ENCODE measurements at regions not wholly inside any gene's neighbourhood (a gene's known extent, or its start where the extent isn't known, plus 50 kb on each side); places are given as distances from the start of the nearest gene placed in this dataset.

- DNase-seq = no peak
Observed at GRCh38 chr21:41605934-41606285, 98.0 kb upstream of the TMPRSS2 start.

GRCh38 chr21:41605178-41605933 is 97.4 kb upstream of the TMPRSS2 start:
- DNase-seq = no peak

- no peak for DNase-seq
Observed at GRCh38 chr21:41604583-41605041, 96.7 kb upstream of the TMPRSS2 start.

GRCh38 chr21:41603476-41603875 is 95.5 kb upstream of the TMPRSS2 start:
- no peak for DNase-seq

GRCh38 chr21:41602531-41602930 is 94.6 kb upstream of the TMPRSS2 start:
- no peak for DNase-seq

- no peak for DNase-seq
Observed at GRCh38 chr21:41601573-41602368, 93.8 kb upstream of the TMPRSS2 start.

- DNase-seq = no peak
Observed at GRCh38 chr21:41600961-41601572, 93.1 kb upstream of the TMPRSS2 start.

- DNase-seq = no peak
Observed at GRCh38 chr21:41600556-41600955, 92.6 kb upstream of the TMPRSS2 start.

GRCh38 chr21:41600116-41600515 is 92.2 kb upstream of the TMPRSS2 start:
- DNase-seq = no peak

- no peak for DNase-seq
Observed at GRCh38 chr21:41598561-41599431, 90.8 kb upstream of the TMPRSS2 start.

GRCh38 chr21:41597811-41598231 is 89.9 kb upstream of the TMPRSS2 start:
- no peak for DNase-seq

GRCh38 chr21:41597227-41597626 is 89.3 kb upstream of the TMPRSS2 start:
- DNase-seq = no peak

- DNase-seq = no peak
Observed at GRCh38 chr21:41596241-41596925, 88.4 kb upstream of the TMPRSS2 start.

- DNase-seq = no peak
Observed at GRCh38 chr21:41594268-41594667, 86.3 kb upstream of the TMPRSS2 start.

- DNase-seq = no peak
Observed at GRCh38 chr21:41593760-41594138, 85.8 kb upstream of the TMPRSS2 start.

- no peak for DNase-seq
Observed at GRCh38 chr21:41593051-41593759, 85.2 kb upstream of the TMPRSS2 start.

GRCh38 chr21:41589620-41590175 is 81.7 kb upstream of the TMPRSS2 start:
- DNase-seq = no peak

- no peak for DNase-seq
Observed at GRCh38 chr21:41589131-41589530, 81.2 kb upstream of the TMPRSS2 start.

GRCh38 chr21:41585199-41585994 is 77.4 kb upstream of the TMPRSS2 start:
- no peak for DNase-seq

GRCh38 chr21:41584603-41585176 is 76.7 kb upstream of the TMPRSS2 start:
- DNase-seq = no peak
